ENCODE measurements at regions not wholly inside any gene's neighbourhood (a gene's known extent, or its start where the extent isn't known, plus 50 kb on each side); places are given as distances from the start of the nearest gene placed in this dataset.

- ChIA-PET POLR2A (interaction anchor here (0.6 kb wide), 1 partner anchor 188 kb away, joined by 3 read pairs; no protein-coding TSS in a partner anchor), CTCF (interaction anchor here (0.6 kb wide), 1 partner anchor 13 kb away, joined by 4 read pairs; no protein-coding TSS in a partner anchor)
- no peak for DNase-seq
- Histone ChIP-seq H3K4me3 (ENCODE audit: low read length) (no peak overlapping the region), H3K27me3 (ENCODE audit: control insufficient read depth in 2 of 2, insufficient read depth in 2 of 2, low read length in 2 of 2) (no peaks in the 10 kb centered on the region), H3K36me3 (ENCODE audit: control insufficient read depth in 2 of 3, insufficient read depth in 3 of 3, low read length in 3 of 3) (no peaks in the 10 kb centered on the region), H3K27ac (ENCODE audit: low read depth, low read length) (no peak overlapping the region), H3K4me1 (ENCODE audit: control insufficient read depth in 2 of 2, insufficient read depth in 2 of 2, low read length in 2 of 2) (no peaks in the 10 kb centered on the region), H3K9me3 (ENCODE audit: control insufficient read depth in 2 of 3, low read length in 3 of 3) (no peaks in the 10 kb centered on the region)
- Mint-ChIP-seq H3K9me3 (peaks cover 0 to 10% (median 0%) of the 10 kb centered on the region in 11 donors), H3K4me3 (no peak overlapping the region), H3K27me3 (peaks cover 0 to 4% (median 0%) of the 10 kb centered on the region in 5 donors), H3K36me3 (peaks cover 0 to 5% (median 0%) of the 10 kb centered on the region in 5 donors), H3K4me1 (peaks cover 0 to 9% (median 6%) of the 10 kb centered on the region in 7 donors), H3K27ac (no peak overlapping the region)
- intact Hi-C loops (cut with micrococcal nuclease): no loop called here
- no peak for ATAC-seq
Measured at GRCh38 chr10:118843647-118844265, 89.0 kb upstream of the CACUL1 start.

- H3K4me3 ChIP-seq (ENCODE audit: low read length): no peak overlapping the region
- H3K4me1 ChIP-seq (ENCODE audit: control insufficient read depth in 2 of 2, insufficient read depth in 2 of 2, low read length in 2 of 2): no peaks in the 10 kb centered on the region
- ChIA-PET POLR2A (no interaction called here), CTCF (no interaction called here)
- no peaks in the 10 kb centered on the region for H3K9me3 ChIP-seq (ENCODE audit: control insufficient read depth in 2 of 3, low read length in 3 of 3)
- Mint-ChIP-seq H3K27me3 (peaks cover 0 to 4% (median 0%) of the 10 kb centered on the region in 5 donors), H3K9me3 (peaks cover 0 to 1% (median 0%) of the 10 kb centered on the region in 11 donors), H3K36me3 (peaks cover 0 to 2% (median 0%) of the 10 kb centered on the region in 5 donors), H3K4me3 (no peak overlapping the region), H3K4me1 (peaks cover 0 to 6% (median 2%) of the 10 kb centered on the region in 7 donors), H3K27ac (no peak overlapping the region)
- no peaks in the 10 kb centered on the region for H3K36me3 ChIP-seq (ENCODE audit: control insufficient read depth in 2 of 3, insufficient read depth in 3 of 3, low read length in 3 of 3)
- intact Hi-C loops (cut with micrococcal nuclease): no loop called here
- no peaks in the 10 kb centered on the region for H3K27me3 ChIP-seq (ENCODE audit: control insufficient read depth in 2 of 2, insufficient read depth in 2 of 2, low read length in 2 of 2)
- no peak for DNase-seq
- ATAC-seq: no peak
- H3K27ac ChIP-seq (ENCODE audit: low read depth, low read length): no peak overlapping the region
Measured at GRCh38 chr10:118844731-118845521, 90.2 kb upstream of the CACUL1 start.

- no peak overlapping the region for H3K27ac Mint-ChIP-seq
- no peaks in the 10 kb centered on the region for H3K4me1 Mint-ChIP-seq
- no peak overlapping the region for H3K4me3 Mint-ChIP-seq
- CTCF ChIA-PET: no interaction called here
- DNase-seq (no peak), ATAC-seq (no peak)
- peaks cover 0 to 4% (median 0%) of the 10 kb centered on the region in 5 donors for H3K27me3 Mint-ChIP-seq
- POLR2A ChIA-PET: no interaction called here
- Histone ChIP-seq H3K27me3 (ENCODE audit: control insufficient read depth in 2 of 2, insufficient read depth in 2 of 2, low read length in 2 of 2) (no peaks in the 10 kb centered on the region), H3K36me3 (ENCODE audit: control insufficient read depth in 2 of 3, insufficient read depth in 3 of 3, low read length in 3 of 3) (no peaks in the 10 kb centered on the region), H3K4me1 (ENCODE audit: control insufficient read depth in 2 of 2, insufficient read depth in 2 of 2, low read length in 2 of 2) (no peaks in the 10 kb centered on the region), H3K4me3 (ENCODE audit: low read length) (no peak overlapping the region), H3K27ac (ENCODE audit: low read depth, low read length) (no peak overlapping the region), H3K9me3 (ENCODE audit: control insufficient read depth in 2 of 3, low read length in 3 of 3) (no peaks in the 10 kb centered on the region)
- no peaks in the 10 kb centered on the region for H3K9me3 Mint-ChIP-seq
- intact Hi-C loops (cut with micrococcal nuclease): no loop called here
- H3K36me3 Mint-ChIP-seq: no peaks in the 10 kb centered on the region
Measured at GRCh38 chr10:118845776-118846175, 91.0 kb upstream of the CACUL1 start.

- no peak overlapping the region for H3K27ac Mint-ChIP-seq
- H3K4me1 Mint-ChIP-seq: peaks cover 0 to 3% (median 0%) of the 10 kb centered on the region in 7 donors
- ATAC-seq (peak; percentile 62), DNase-seq (peak in 8 of 9 donors; percentile 27 to 72 (median 37))
- intact Hi-C loops (cut with micrococcal nuclease): loop anchor here (1.0 to 10.0 kb wide), 3 partner anchors 116 to 282 kb away; no protein-coding TSS in a partner anchor
- peaks cover 0 to 9% (median 6%) of the 10 kb centered on the region in 5 donors for H3K27me3 Mint-ChIP-seq
- H3K4me3 Mint-ChIP-seq: no peak overlapping the region
- Histone ChIP-seq H3K4me1 (ENCODE audit: control insufficient read depth in 2 of 2, insufficient read depth in 2 of 2, low read length in 2 of 2) (no peaks in the 10 kb centered on the region), H3K4me3 (ENCODE audit: low read length) (no peak overlapping the region), H3K36me3 (ENCODE audit: control insufficient read depth in 2 of 3, insufficient read depth in 3 of 3, low read length in 3 of 3) (no peaks in the 10 kb centered on the region), H3K27ac (ENCODE audit: low read depth, low read length) (no peak overlapping the region), H3K9me3 (ENCODE audit: control insufficient read depth in 2 of 3, low read length in 3 of 3) (no peaks in the 10 kb centered on the region), H3K27me3 (ENCODE audit: control insufficient read depth in 2 of 2, insufficient read depth in 2 of 2, low read length in 2 of 2) (no peaks in the 10 kb centered on the region)
- no peaks in the 10 kb centered on the region for H3K36me3 Mint-ChIP-seq
- no peaks in the 10 kb centered on the region for H3K9me3 Mint-ChIP-seq
- CTCF ChIA-PET: interaction anchor here (1.2 to 2.0 kb wide), 2 partner anchors 9 to 282 kb away, joined by 4 to 10 read pairs; no protein-coding TSS in a partner anchor
- POLR2A ChIA-PET: no interaction called here
Measured at GRCh38 chr10:118850418-118851061, 95.8 kb upstream of the CACUL1 start.

GRCh38 chr10:118851062-118852035 lies 96.6 kb upstream of the CACUL1 start:
- Mint-ChIP-seq H3K27me3 (peaks cover 0 to 16% (median 6%) of the 10 kb centered on the region in 5 donors), H3K27ac (peak overlapping the region in 2 of 9 donors; percentile 34 to 60), H3K36me3 (no peaks in the 10 kb centered on the region), H3K9me3 (no peaks in the 10 kb centered on the region), H3K4me1 (peaks cover 0 to 3% (median 0%) of the 10 kb centered on the region in 7 donors), H3K4me3 (no peak overlapping the region)
- ChIA-PET CTCF (interaction anchor here (2.0 kb wide), 1 partner anchor 283 kb away, joined by 10 read pairs; no protein-coding TSS in a partner anchor), POLR2A (no interaction called here)
- DNase-seq (no peak), ATAC-seq (no peak)
- H3K4me3 ChIP-seq (ENCODE audit: low read length): no peak overlapping the region
- no peaks in the 10 kb centered on the region for H3K36me3 ChIP-seq (ENCODE audit: control insufficient read depth in 2 of 3, insufficient read depth in 3 of 3, low read length in 3 of 3)
- intact Hi-C loops (cut with micrococcal nuclease): loop anchor here in 1 of 2 donors (10.0 kb wide), 1 partner anchor 117 kb away; no protein-coding TSS in a partner anchor
- no peaks in the 10 kb centered on the region for H3K9me3 ChIP-seq (ENCODE audit: control insufficient read depth in 2 of 3, low read length in 3 of 3)
- H3K27me3 ChIP-seq (ENCODE audit: control insufficient read depth in 2 of 2, insufficient read depth in 2 of 2, low read length in 2 of 2): no peaks in the 10 kb centered on the region
- no peak overlapping the region for H3K27ac ChIP-seq (ENCODE audit: low read depth, low read length)
- H3K4me1 ChIP-seq (ENCODE audit: control insufficient read depth in 2 of 2, insufficient read depth in 2 of 2, low read length in 2 of 2): no peaks in the 10 kb centered on the region

- POLR2A ChIA-PET: no interaction called here
- H3K9me3 Mint-ChIP-seq: peaks cover 0 to 6% (median 0%) of the 10 kb centered on the region in 11 donors
- no peaks in the 10 kb centered on the region for H3K9me3 ChIP-seq (ENCODE audit: control insufficient read depth in 2 of 3, low read length in 3 of 3)
- no peak overlapping the region for H3K4me3 Mint-ChIP-seq
- no peak overlapping the region for H3K27ac Mint-ChIP-seq
- CTCF ChIA-PET: no interaction called here
- peaks cover 0 to 7% (median 0%) of the 10 kb centered on the region in 5 donors for H3K36me3 Mint-ChIP-seq
- no peak overlapping the region for H3K27ac ChIP-seq (ENCODE audit: low read depth, low read length)
- no peak for ATAC-seq
- peaks cover 0 to 15% (median 6%) of the 10 kb centered on the region in 5 donors for H3K27me3 Mint-ChIP-seq
- no peaks in the 10 kb centered on the region for H3K27me3 ChIP-seq (ENCODE audit: control insufficient read depth in 2 of 2, insufficient read depth in 2 of 2, low read length in 2 of 2)
- no peak for DNase-seq
- H3K4me1 Mint-ChIP-seq: peaks cover 0 to 3% (median 0%) of the 10 kb centered on the region in 7 donors
- no peak overlapping the region for H3K4me3 ChIP-seq (ENCODE audit: low read length)
- H3K4me1 ChIP-seq (ENCODE audit: control insufficient read depth in 2 of 2, insufficient read depth in 2 of 2, low read length in 2 of 2): no peaks in the 10 kb centered on the region
- H3K36me3 ChIP-seq (ENCODE audit: control insufficient read depth in 2 of 3, insufficient read depth in 3 of 3, low read length in 3 of 3): no peaks in the 10 kb centered on the region
- intact Hi-C loops (cut with micrococcal nuclease): loop anchor here in 1 of 2 donors (10.0 kb wide), 1 partner anchor 119 kb away; no protein-coding TSS in a partner anchor
Measured at GRCh38 chr10:118853916-118854315, 99.1 kb upstream of the CACUL1 start.

Measured in naive thymus-derived CD4-positive, alpha-beta T cell (primary cell).